Mucosa of rectum (tissue), 2 donors: ENCODE measurements at regions not wholly inside any gene's neighbourhood (a gene's known extent, or its start where the extent isn't known, plus 50 kb on each side); places are given as distances from the start of the nearest gene placed in this dataset.

Experiments used
- H3K27ac ChIP-seq, 2 donors: one replicate each; pipeline ENCODE4 v1.7.0; 2013; ENCODE audit warnings: inconsistent platforms in 2 of 2, low read depth in 2 of 2, low read length in 2 of 2
- H3K27me3 ChIP-seq, 2 donors: one replicate each; pipeline ENCODE4 v1.7.0; 2013; ENCODE audit warnings: low read length in 2 of 2; ENCODE audit not compliant: control insufficient read depth in 2 of 2, insufficient read depth in 2 of 2
- H3K36me3 ChIP-seq, 2 donors: one replicate each; pipeline ENCODE4 v1.7.0; 2013; ENCODE audit warnings: low read length in 2 of 2; ENCODE audit not compliant: control insufficient read depth in 2 of 2, insufficient read depth in 2 of 2
- H3K4me1 ChIP-seq, 2 donors: one replicate each; pipeline ENCODE4 v1.7.0; 2013; ENCODE audit warnings: low read length in 2 of 2, mild to moderate bottlenecking in 1 of 2; ENCODE audit not compliant: control insufficient read depth in 2 of 2, insufficient read depth in 2 of 2
- H3K4me3 ChIP-seq, 2 donors: one replicate each; pipeline ENCODE4 v1.7.0; 2013; ENCODE audit warnings: low read length in 2 of 2
- H3K9ac ChIP-seq, 2 donors: one replicate each; pipeline ENCODE4 v1.7.0; 2013; ENCODE audit warnings: low read length in 2 of 2, low read depth in 1 of 2, mild to moderate bottlenecking in 1 of 2
- H3K9me3 ChIP-seq, 2 donors: one replicate each; pipeline ENCODE4 v1.7.0; 2013; ENCODE audit warnings: low read length in 2 of 2; ENCODE audit not compliant: control insufficient read depth in 2 of 2
- donor health status: healthy.
- donor health status: Normal muscosa, but diverticular disease.

DNA sequence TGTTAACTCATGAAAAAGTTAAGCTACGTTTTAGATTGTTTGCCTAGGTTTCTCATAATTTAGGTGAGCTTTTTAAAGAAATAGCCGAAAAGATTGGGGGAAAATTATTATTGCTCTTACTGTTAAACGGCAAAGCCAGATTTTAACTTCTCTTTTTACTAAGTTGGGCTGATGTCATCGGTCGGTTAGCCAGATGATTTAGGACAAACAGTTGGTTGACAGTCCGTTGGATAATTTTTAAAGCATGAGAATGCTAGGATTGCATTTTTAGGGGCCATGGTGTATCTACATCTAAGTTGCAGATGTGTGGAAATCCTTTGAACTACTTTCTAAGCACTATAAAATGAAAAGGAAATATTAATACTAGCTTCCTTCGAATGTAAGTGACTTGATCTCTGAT lies 280.9 kb upstream of the AKR1E2 start:
- H3K9me3 ChIP-seq, result no peaks in the 10 kb centered on the region

DNA sequence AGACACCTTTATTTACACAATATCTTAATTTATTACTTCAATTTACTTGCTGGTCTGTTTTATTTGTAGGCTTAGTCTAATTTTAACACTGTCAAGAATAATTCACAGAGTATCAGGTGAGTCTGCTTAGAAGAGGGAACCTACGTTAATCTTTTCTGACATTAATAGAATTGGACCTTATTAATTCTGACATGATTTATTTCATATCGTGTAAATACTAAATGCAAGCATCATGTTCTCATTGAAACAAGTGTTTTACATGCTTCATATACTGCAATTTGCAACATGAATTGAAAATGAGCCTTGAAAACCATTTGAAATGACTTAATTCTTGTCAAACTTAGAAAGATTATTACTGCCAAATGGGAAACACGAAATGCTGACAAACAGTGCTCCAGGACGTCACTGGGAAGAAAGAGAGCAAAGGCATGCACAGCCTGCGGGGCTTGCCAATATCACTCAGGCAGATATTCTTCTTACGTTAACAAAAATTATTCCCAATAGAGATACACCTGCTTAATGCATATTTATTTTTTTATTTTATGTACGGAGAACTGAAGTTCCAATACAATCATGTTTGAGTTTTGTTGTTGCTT lies 282.0 kb upstream of the AKR1E2 start:
- peaks cover 0 to 7% of the 10 kb centered on the region in 2 donors for H3K4me1 ChIP-seq
- H3K36me3 ChIP-seq, result no peaks in the 10 kb centered on the region
- H3K9ac ChIP-seq, result no peak overlapping the region
- H3K4me3 ChIP-seq, result no peak overlapping the region
- no peaks in the 10 kb centered on the region for H3K9me3 ChIP-seq
- H3K27me3 ChIP-seq, result peaks cover 0 to 2% of the 10 kb centered on the region in 2 donors
- H3K27ac ChIP-seq, result no peak overlapping the region

More for the DNA sequence above, 280.9 kb upstream of the AKR1E2 start:
- Histone ChIP-seq H3K4me3 (no peak overlapping the region), H3K27me3 (peaks cover 0 to 2% of the 10 kb centered on the region in 2 donors), H3K4me1 (peaks cover 0 to 7% of the 10 kb centered on the region in 2 donors), H3K27ac (no peak overlapping the region), H3K9ac (no peak overlapping the region), H3K36me3 (no peaks in the 10 kb centered on the region)

DNA sequence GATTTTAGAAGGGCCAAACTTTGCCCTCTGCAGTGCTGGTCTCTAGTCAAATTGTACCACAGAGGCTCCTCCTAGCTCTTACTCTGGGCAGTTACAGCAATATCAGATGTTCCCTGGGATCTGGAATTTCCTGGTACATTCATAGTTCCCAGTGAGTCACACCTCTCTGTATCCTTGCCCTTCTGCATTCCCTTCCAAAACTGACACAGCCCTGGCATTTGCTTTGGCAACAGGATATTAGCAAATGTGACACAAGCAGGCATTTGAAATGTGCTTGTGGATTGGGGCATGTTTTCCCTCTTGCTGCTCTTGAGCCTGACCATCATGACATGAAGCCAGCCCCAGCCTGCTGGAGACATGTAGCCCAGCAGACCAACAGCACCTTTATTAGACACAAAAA lies 284.7 kb upstream of the AKR1E2 start:
- Histone ChIP-seq H3K36me3 (no peaks in the 10 kb centered on the region), H3K4me1 (peaks cover 0 to 7% of the 10 kb centered on the region in 2 donors), H3K27ac (peak overlapping the region in 1 of 2 donors; percentile 24)

DNA sequence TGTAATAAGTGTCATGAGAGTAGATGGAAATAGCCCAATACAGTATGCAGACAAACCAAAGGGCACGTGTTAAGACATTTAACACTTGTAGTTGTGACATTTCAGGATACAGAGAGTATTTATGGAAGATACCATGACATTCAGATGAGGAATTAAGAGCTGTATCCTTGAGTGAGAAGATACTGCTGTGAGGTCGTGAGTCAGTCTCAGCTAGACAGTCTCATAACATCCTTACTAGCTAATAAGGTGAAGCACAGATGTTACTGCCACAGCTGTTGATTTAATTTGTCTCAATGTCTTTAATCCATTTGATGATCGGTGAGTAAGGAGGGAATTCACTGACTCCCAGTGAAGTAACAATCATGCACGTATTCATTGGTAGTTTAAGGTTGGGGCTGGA lies 288.0 kb upstream of the AKR1E2 start:
- Histone ChIP-seq H3K9ac (no peak overlapping the region), H3K27me3 (peaks cover 0 to 2% of the 10 kb centered on the region in 2 donors), H3K4me1 (peaks cover 0 to 7% of the 10 kb centered on the region in 2 donors), H3K4me3 (no peak overlapping the region), H3K27ac (no peak overlapping the region), H3K36me3 (no peaks in the 10 kb centered on the region), H3K9me3 (no peaks in the 10 kb centered on the region)

More for the DNA sequence above, 284.7 kb upstream of the AKR1E2 start:
- no peaks in the 10 kb centered on the region for H3K9me3 ChIP-seq
- H3K27me3 ChIP-seq, result peaks cover 0 to 2% of the 10 kb centered on the region in 2 donors
- H3K9ac ChIP-seq, result no peak overlapping the region
- no peak overlapping the region for H3K4me3 ChIP-seq

DNA sequence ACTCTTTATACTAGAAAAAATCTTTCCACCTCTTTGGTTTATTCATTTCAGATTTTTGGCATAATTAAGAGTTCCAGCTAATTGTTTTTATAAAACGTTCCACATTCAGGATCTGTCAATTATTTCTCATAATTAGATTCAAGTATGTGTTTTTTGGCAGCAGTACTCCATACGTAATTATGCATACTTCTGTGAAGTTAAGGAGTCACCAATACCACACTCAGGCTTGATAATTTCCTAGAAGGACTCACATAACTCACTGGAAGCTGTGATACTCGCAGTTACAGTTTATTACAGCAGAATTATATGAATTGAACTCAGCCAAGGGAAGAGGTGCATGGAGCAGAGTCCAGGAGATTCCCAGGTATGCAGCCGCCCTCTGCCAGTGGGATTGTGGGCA lies 290.5 kb upstream of the AKR1E2 start:
- H3K9me3 ChIP-seq, result no peaks in the 10 kb centered on the region
- H3K36me3 ChIP-seq, result no peaks in the 10 kb centered on the region
- no peak overlapping the region for H3K27ac ChIP-seq
- no peak overlapping the region for H3K9ac ChIP-seq
- no peak overlapping the region for H3K4me3 ChIP-seq
- no peaks in the 10 kb centered on the region for H3K4me1 ChIP-seq
- no peaks in the 10 kb centered on the region for H3K27me3 ChIP-seq

DNA sequence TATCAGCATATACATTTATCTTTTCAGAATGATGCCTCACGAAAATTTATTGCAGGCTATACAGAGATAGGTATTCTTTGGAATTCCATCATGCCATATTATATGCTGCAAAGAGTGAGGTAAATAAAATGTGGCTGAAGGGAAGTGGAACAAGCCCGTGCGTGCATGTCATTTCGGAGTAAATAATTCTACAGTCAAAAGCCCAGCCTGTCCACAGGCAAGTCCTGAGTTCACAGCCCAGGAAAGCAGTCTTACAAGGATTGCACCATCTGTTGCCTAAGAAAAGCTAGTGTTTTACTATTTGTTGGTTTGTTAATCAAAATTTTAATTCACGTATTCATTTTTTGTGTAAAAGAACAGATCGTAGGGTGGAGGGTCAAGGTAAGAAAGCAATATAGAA lies 292.4 kb upstream of the AKR1E2 start:
- Histone ChIP-seq H3K27ac (no peak overlapping the region), H3K36me3 (no peaks in the 10 kb centered on the region), H3K9me3 (no peaks in the 10 kb centered on the region), H3K4me1 (no peaks in the 10 kb centered on the region), H3K27me3 (no peaks in the 10 kb centered on the region), H3K4me3 (no peak overlapping the region), H3K9ac (no peak overlapping the region)

DNA sequence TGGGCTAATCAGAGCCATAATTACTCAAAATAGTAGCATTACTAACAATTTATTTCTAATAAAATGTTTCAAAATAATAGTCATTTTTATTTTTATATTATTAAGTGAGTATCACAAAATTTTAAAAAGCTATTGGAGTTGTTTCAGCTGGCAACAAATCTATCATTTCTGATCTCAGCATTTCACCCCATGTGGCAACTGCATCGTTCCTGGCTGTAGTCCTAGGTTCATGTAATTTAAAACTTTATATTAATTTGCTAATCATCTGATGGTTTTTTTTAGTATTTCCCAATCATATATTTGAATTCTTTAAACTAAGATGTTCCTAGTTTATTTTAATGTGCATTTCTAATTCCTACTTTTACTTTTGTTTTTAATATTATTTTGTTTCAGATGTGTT lies 293.0 kb upstream of the AKR1E2 start:
- Histone ChIP-seq H3K27me3 (no peaks in the 10 kb centered on the region), H3K4me3 (no peak overlapping the region), H3K9me3 (no peaks in the 10 kb centered on the region), H3K4me1 (no peaks in the 10 kb centered on the region), H3K36me3 (no peaks in the 10 kb centered on the region), H3K27ac (no peak overlapping the region), H3K9ac (no peak overlapping the region)

DNA sequence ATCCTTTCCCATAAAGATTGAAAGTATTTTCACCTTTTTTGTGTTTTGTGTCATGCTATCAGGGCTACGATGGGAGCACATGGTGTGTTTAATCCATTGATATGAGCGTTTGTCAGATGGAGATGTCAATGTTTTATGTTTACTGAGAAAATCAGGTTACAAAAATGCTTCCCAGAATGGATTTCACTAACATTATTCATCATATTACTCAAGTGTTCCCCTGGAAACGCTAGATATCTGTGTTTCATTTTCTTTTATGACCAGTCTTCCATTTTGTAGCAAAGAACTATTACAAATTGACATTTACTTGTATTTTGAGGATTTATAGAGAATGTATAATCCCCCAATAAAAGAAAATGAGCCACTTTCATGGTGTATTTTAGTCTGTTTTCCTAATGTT lies 293.5 kb upstream of the AKR1E2 start:
- H3K36me3 ChIP-seq, result no peaks in the 10 kb centered on the region
- H3K27me3 ChIP-seq, result no peaks in the 10 kb centered on the region
- no peak overlapping the region for H3K9ac ChIP-seq
- H3K27ac ChIP-seq, result no peak overlapping the region
- H3K4me3 ChIP-seq, result no peak overlapping the region
- H3K9me3 ChIP-seq, result no peaks in the 10 kb centered on the region
- no peaks in the 10 kb centered on the region for H3K4me1 ChIP-seq

DNA sequence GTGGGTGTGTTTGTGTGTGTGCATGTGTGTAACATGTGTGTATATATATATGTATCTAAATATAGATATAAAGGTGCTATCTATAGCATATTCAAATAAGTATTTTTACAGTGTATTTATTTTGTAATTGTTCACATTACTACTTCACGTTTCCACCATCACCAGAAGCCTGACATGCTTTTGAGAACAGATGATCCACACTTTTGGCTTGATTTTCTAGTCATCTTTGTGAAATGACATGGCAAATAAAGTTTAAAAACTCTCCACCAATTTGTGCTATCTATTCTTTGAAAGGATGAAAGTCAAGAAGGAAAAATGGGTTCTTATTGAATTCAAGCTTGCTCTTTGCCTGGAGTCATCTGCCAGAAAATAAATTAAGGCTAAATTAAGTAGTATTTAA lies 294.0 kb upstream of the AKR1E2 start:
- Histone ChIP-seq H3K9me3 (no peaks in the 10 kb centered on the region), H3K4me1 (no peaks in the 10 kb centered on the region), H3K36me3 (no peaks in the 10 kb centered on the region), H3K4me3 (no peak overlapping the region), H3K27ac (no peak overlapping the region), H3K9ac (no peak overlapping the region), H3K27me3 (no peaks in the 10 kb centered on the region)

DNA sequence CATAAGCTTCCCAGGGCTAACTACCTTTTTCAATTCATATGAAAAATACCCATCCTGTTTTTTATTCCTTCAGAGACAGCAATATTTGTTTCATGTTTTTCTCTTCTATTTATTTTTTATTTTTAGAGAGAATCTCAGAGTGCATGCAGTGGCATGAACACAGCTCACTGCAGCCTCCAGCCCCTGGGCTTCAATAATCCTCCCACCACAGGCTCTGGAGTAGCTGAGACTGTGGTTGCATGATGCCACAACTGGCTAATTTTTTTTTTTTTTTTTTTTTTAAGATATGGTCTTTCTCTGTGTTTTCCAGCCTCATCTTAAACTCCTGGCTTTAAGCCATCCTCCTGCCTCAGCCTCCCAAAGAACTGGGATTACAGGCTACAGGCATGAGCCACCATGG lies 296.7 kb upstream of the AKR1E2 start:
- no peak overlapping the region for H3K27ac ChIP-seq
- no peaks in the 10 kb centered on the region for H3K9me3 ChIP-seq
- no peak overlapping the region for H3K4me3 ChIP-seq
- H3K9ac ChIP-seq, result no peak overlapping the region
- H3K36me3 ChIP-seq, result no peaks in the 10 kb centered on the region
- no peaks in the 10 kb centered on the region for H3K4me1 ChIP-seq
- no peaks in the 10 kb centered on the region for H3K27me3 ChIP-seq
